NCI-H2196 (cell line): ENCODE measurements at regions not wholly inside any gene's neighbourhood (a gene's known extent, or its start where the extent isn't known, plus 50 kb on each side); places are given as distances from the start of the nearest gene placed in this dataset.
A peak's percentile ranks its signal among the peaks of the same experiment; 100 is the strongest.

Source experiments
- DNase-seq: peaks from one replicate; lab custom pipeline; 2025; ENCODE audit not compliant: unreplicated experiment; lab: John Stamatoyannopoulos, UW

- no peak for DNase-seq
These were observed 113.6 kb downstream of the OAT start for GRCh38 chr10:124305131-124305530.

DNA sequence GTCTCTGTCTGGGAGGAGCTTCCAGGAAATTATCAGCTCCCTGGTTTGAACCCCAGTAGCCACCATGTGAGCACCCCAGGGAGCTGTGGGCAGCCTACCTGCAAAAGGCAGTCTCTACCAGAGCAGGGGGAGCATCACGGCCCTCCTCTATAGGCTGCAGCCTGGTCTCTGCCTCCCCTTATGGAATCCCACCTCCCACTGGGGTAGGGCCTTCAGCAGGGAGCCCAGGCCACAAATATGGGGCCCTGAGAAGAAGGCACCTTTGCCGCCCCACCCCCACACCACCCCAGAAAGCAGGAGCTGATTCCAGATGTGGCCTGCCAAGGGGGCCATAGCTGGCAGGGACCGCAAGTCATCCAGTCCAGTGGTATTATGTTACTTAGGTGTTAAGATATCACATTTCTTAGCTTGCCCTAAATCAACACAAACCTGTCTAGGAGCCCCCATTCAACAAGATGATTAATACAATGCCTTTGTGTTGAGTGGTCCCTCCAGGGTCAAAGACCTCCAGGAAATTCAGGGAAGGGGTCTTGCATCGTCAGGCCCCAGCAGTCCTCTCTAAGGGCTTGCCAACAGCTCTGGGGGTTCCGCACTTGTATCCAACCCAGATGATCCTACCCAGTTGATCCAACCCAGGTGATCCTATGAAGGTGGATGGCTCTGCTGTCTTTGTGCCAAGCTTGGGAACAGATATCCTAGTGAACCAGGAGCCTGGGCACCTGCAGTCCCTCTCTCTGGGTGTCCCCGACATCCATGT is 114.9 kb downstream of the OAT start:
- DNase-seq = no peak

- DNase-seq = no peak
These were observed 115.7 kb downstream of the OAT start for GRCh38 chr10:124302951-124303505.

DNA sequence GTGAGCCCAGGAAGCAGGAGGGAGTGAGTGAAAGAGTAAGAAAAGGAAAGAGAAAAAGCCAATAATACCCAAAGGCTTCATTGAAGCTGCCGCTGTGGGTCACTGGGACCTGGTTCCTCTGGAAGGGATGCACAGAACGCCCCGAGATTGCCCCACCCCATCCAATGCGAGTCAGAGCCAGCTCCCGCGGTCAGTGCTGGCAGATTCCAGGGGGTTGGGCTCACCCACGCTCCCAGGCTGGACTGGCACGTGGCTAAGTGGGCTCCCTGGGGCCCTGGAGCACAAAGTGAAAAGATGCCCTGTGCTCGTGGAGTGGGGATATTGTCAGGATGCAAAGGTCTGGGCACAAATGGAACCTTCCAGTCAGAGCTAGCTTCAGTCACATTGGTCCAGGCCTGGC is 117.0 kb downstream of the OAT start:
- DNase-seq = no peak

DNA sequence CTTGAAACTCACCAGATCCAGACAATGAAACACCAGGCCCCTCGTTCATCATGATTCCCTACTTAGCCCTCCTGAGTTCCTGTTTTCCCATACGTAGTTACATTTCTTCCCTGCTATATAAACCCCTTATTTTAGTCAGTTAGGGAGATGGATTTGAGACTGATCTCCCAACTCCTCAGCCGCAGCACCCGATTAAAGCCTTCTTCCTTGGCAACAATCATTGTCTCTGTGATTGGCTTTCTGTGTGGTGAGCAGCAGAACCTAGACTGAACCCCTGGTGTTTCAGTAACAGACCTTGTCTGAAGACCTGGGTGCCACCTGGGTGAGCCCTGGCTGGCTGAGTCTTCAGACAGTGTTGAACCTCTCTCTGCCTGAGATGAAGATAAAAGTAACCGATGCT is 118.0 kb downstream of the OAT start:
- DNase-seq = no peak

DNA sequence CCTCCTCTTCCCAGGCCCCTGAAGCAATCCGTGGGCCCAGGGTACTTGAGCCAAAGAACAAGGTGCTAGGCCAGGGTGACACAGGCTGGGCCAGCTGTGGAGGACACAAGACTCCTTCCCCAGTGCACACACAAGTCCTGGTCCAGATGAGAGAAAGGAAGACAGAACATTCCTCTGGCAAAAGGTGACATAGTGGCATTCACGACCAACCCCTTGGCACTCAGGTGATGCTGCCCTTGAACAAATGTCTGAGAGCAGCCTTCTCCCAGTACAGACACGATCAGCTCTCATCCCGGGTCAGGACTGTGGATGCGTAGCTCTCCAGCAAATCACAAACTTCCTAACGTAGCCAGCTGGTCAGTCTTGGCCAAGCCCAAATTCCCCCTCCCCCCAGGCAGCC is 118.5 kb downstream of the OAT start:
- DNase-seq = no peak

- no peak for DNase-seq
These were observed 119.0 kb downstream of the OAT start for GRCh38 chr10:124299696-124300095.

GRCh38 chr10:124298891-124299290 is 119.8 kb downstream of the OAT start:
- DNase-seq = no peak

DNA sequence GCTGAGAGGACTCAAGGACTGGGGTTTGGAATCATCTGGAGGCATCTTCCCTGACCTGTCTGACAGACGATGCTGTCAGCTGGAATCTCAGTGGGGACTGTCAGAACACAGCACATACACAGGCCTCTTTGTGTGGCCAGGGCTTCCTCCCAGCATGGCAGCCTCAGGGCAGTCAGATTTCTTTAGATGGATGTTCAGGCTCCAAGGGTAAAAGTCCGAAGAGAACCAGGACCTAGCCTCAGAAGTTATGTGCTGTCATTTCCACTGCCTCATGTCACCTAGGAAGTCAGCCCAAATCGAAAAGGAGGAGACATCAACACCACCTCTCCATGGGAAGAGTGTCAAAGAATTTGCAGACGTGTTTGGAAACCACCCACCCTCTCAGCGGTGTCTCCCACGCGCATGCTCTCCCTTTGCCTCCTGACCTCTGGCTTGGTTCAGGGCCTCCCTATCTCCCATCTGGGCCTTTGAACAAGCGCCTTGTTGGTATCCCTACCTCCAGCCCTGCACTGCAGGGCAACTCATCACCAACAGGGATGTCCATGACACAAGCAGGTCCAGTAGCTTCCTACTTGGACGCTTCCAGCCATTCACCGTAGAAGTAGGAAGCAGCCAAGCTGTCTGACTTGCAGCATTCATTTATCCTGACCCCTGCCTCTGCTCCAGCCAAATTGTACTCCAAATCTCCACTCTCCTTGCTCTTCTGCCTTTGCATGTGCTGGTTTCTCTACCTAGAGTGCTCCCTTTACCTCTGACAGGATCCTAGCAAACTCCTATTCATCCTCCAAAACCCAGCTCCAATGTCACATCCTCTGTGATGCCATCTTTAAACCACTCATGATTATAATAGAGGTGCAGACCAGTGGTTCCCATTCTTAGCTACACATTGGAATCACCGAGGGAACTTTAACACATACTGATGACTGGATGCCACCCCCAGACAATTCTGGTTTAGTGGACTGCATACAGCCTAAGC is 121.6 kb downstream of the OAT start:
- DNase-seq = no peak

GRCh38 chr10:124296121-124296812 is 122.5 kb downstream of the OAT start:
- peak; percentile 56 for DNase-seq

GRCh38 chr10:124294811-124295770 is 123.6 kb downstream of the OAT start:
- DNase-seq = no peak

GRCh38 chr10:124293616-124294449 is 124.9 kb downstream of the OAT start:
- DNase-seq = no peak

DNA sequence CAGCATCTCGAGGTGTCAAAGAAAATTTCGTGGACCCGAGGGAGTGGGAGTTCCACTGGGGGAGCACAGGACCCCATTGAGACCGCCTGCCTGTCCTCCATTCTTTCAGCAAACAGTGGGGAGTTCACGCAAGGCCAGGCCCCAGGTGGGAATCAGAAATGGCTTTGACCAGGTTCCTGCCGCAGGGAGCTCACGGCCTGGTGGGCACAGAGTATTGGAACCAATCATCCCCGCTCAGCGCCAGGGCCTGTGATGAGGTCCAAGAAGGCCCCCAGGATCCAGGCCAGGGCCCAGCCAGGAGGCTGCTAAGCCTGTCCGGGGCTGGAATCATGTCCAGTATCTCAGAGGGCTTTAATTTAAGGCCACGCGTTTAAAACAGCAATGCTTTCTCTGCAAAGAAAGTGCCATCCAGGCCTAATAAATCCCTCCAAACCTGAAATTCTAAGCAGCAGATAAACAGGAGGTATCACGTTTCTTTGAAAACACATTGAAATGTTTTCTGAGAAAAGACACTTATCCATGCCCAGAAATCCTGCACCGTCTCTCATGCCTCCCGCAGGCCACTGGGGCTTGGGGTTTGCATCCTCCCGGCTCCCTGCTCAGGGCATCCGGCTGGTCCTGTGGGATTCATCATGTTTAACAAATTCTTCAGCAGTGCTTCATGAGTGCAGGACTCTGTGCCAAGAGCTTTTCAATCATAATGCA is 125.7 kb downstream of the OAT start:
- no peak for DNase-seq

DNA sequence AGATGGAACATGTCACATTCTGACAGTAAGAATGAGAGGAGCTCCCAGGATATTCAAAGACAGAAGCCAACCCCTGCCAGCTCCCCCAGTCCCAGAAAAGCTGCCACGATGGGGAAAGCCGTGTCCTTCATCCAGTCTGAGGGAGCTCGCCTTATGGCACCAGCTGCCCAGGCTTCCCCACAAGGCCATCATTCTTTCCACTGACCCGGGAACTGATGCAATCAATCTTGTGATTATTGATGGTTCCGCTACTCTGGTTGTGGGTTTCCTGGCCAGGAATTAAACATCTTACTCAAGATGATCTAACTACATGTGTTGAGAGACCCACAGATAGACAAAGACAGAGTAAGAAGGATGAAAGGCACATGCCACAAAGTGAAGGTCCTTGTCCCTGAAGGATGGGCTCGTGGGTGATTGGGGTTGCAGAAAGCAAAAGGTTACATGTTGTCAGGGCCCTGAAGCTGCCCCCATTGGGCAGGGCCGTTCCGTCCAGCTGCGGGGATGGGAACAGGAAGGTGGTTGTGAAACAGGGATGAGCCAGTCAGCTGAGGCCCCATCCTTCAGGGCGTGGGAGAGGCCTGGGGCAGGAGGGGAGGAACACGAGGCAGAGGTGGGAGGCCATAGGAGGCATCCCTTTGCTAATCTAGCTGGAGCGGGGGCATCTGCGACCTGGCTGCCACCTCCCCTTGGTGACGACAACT is 127.6 kb downstream of the OAT start:
- no peak for DNase-seq

GRCh38 chr10:124289851-124290795 is 128.6 kb downstream of the OAT start:
- no peak for DNase-seq

- DNase-seq = no peak
These were observed 129.5 kb downstream of the OAT start for GRCh38 chr10:124288928-124289850.
